ENCODE measurements at regions not wholly inside any gene's neighbourhood (a gene's known extent, or its start where the extent isn't known, plus 50 kb on each side); places are given as distances from the start of the nearest gene placed in this dataset.

- no peak for DNase-seq
These were observed 1123.3 kb downstream of the BRD1 start for GRCh38 chr22:48704335-48704734.

- DNase-seq: no peak
These were observed 1124.3 kb downstream of the BRD1 start for GRCh38 chr22:48703265-48703941.

GRCh38 chr22:48702573-48703264 lies 1125.0 kb downstream of the BRD1 start:
- DNase-seq: no peak

DNA sequence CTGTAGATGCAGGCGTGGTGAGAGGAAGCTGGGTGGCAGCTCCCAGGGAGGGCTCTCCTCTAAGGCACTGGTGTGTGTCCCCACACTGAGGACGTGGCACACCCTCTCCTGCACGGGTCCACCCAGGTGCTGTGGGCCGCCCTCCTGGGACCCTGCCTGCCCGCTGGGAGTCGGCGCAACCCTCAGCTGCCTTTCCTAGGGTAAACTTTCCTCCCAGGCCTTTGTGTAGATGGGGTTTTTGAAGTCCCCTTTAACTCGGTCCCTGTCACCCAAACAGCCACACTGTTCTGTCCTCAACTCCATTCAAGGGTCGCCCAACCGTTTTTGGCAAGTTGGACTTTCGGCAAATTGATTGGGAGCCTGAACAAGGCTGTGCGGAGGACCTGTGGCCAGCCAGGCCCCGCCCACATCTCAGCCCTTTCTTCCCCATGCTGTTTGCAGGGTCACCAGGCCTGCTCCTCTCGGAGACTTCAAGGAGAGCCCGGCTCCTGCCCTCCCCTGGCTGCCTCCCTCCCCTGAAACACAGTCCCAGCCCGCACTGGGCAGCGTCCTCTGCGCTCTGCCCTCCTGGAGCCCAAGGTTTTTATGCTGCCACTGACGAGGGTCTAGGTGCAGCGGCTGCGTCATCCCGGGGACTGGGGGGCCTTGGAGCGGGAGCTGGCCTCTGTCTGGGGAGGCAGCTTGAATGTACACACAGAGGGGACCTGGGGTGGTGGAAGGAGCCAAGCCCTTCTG lies 1126.2 kb downstream of the BRD1 start:
- no peak for DNase-seq

DNA sequence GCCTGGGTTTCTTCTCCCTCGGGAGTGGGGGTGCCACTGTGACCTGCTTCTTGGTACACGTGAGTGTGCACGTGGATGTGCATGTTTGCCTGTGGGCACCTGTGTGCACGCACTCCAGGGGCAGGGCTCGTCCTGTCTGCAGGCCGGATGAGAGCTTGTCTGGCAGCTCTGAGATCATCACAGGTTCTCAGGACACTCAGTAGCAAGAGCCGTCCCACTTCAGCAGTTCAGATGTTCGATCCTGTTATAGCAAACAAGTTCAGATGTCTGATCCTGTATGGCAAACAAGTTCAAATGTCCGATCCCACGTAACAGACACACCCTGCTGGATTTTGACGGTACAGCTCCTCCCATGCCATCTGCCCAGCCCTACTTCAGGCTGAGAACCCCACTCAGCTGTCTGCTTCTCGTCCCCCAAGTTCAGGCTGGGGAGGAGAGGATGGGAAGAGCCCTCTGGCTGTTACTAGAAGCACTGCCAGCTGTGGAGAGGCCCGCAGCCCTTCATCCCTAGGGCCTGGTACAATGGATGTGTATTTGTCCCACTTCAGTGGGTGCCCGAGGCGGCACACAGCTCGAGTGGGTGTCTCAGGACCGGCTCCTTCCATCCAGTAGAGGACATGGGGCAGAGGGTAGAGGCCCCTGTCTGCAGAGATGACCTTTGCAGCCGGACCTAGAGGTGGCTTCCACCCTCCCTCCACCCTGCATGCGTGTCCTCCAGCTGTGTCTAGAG lies 1126.9 kb downstream of the BRD1 start:
- DNase-seq: no peak

- no peak for DNase-seq
These were observed 1127.5 kb downstream of the BRD1 start for GRCh38 chr22:48700180-48700565.

- no peak for DNase-seq
These were observed 1128.2 kb downstream of the BRD1 start for GRCh38 chr22:48699511-48699910.

GRCh38 chr22:48698618-48699017 lies 1129.1 kb downstream of the BRD1 start:
- DNase-seq: no peak

GRCh38 chr22:48697694-48698276 lies 1129.9 kb downstream of the BRD1 start:
- DNase-seq: no peak

GRCh38 chr22:48697223-48697622 lies 1130.5 kb downstream of the BRD1 start:
- DNase-seq: no peak

GRCh38 chr22:48696371-48696770 lies 1131.3 kb downstream of the BRD1 start:
- DNase-seq: no peak

DNA sequence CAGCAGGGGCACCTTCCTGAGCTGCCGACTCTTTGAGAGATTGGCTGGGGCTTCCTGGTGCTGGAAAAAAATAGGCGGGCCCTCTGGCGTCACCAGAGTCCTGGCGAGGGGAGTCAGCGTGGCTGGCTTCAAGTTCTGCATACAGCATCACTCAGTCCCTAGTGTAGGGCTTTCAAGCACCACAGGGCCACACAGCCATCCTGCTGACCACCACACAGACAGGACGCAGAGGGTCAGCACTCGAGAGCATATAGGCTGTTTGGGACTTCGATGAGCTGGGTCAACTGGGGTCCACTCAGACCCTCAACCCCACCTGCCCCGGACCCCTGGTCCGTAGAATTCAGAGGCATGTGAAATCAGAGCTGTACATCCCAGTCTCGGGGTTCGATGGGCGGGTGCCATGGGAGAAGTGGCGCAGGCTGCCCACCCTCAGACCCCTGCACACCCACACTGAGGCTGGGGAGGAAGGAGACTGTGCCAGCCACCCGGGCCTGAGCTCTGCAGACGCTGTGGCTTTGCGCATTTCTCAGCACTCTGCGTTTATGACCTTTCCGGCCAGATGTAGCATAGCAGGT lies 1131.9 kb downstream of the BRD1 start:
- no peak for DNase-seq

DNA sequence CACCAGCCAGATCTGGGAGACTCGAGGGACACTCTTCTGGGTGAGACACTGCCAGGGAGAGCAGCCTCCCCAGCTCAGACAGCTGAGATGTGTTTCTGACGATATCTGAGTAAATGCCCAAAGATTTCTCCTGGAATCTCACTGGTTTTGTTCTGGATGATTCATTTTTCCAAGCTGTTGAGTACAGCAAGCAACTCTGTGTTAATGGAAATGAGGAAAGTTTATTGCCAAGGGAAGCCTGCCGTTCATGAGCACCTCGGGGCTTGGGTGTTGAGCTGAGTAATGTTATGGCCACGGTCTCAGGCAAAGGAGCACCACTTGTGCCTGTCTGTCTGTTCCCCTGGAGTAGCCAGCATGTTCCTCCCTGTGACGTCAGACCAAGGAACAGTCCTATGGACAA lies 1132.4 kb downstream of the BRD1 start:
- DNase-seq: no peak

DNA sequence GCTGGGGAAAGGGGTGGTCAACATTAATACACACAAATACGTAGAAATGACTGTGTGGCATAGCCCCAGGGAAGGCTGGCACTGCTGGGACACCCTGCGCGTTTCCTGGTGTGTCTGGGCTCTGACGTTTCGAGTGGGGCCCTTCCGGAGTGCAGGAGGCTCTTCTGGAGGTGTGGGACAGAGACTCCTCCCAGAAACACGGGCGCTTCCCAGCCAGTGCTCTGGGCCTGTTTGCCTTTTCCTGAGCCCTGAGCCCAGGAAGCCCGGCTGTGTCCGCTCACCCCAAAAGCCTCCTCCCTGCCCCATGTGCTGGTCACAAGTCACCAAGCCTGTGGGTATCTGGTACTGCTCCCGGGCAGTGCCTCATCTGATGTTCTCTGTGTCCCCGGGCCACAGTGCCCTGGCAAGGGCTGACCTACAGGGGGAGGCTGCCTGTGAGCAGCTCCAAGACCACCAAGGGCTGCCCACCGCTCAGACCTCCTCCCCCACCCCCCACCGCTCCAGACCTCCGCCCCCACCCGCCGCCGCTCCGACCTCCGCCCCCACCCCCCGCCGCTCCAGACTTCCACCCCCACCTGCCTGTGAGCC lies 1133.3 kb downstream of the BRD1 start:
- DNase-seq: no peak

GRCh38 chr22:48693377-48694135 lies 1134.1 kb downstream of the BRD1 start:
- DNase-seq: no peak

DNA sequence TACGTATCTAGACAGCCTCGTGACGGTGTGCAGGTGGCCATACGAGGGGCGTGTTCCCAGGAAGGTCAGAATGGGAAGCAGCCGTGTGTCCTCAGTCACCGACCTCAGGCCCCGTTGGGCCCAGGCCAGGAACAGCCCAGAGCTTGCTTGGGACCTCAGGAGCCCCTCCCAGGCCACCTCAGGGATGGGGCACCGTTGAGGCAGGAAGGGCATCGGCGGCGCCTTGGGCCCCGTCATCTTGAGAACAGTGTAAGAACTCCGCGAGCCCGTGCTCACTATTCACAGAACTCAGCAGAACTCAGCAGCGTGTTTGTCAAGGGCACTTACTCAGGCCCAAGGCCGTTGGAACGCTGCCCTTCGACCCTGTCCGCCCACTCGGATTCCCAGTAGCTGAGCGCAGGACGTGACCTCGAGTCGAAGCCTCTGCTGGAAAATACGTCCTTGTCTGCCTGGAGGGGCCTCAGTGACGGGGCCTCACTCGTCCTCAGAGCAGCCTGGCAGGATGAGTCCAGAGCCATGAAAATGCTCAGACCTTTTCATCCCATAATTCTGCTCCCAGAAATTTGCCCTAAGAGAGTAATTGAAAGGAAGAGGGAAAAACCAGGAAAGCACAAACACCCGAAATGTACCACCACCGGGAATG lies 1134.8 kb downstream of the BRD1 start:
- no peak for DNase-seq

DNA sequence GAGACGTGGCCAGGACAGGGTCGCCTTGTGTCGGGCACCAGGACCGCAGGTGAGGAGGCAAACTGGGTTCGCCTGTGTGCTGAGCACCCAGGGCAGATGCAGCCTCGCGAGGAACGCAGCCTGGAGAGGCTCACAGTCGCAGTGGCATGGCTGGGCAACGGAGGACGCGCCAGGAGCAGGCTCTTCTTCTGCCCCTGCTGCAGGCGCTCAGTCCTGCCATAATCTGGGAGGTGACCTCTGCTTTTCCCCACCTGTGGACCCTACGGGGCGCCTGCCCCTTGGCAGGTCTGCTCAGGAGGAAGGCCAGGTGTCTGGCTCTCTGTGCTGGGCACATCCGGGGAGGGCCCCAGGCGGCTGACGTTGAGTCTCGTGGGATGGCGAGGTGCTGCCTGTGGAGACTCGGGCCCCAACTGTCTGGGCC lies 1136.2 kb downstream of the BRD1 start:
- no peak for DNase-seq

GRCh38 chr22:48690583-48691317 lies 1136.9 kb downstream of the BRD1 start:
- no peak for DNase-seq

DNA sequence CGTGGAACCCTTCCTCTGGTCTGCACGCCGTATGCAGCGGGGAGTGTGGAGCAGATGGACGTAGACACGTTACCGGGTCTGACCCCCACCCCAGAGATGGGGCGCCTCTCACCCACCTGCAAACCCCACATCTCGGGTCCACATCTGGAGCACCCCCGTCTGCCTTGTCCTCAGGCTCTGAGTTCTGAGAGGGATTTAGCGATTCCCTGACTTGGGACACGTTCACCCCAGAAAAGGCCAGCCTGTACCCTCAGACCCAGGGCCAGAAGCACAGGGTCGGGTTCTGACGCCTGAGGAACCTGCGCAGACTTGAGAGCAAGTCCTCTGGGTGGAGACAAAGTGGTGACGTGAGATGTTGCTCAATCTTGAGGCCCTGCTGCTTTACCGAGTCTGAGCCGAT lies 1138.5 kb downstream of the BRD1 start:
- no peak for DNase-seq

DNA sequence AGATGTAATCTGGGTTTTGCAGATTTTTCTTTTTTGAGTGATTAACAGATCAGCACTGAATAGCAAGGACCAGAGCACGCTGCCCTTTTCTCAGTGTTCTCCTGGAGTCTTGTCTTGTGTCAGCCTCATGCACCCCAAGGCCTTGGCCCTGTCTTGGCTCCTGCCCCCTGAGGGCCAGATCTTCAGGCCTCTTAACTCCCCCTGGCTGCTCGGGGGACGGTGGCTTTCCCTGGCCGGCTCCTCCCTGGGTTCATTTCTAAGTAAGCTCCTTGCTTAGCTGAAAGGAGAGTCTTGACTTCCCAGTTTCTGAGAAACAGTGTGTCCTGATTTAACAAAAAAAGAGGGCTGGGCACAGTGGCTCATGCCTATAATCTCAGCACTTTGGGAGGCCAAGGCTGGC lies 1139.3 kb downstream of the BRD1 start:
- no peak for DNase-seq

Measured in NCI-H1417 treated with DMSO at 0.1 percent for 48 hours (cell line).